ENCODE measurements at regions not wholly inside any gene's neighbourhood (a gene's known extent, or its start where the extent isn't known, plus 50 kb on each side); places are given as distances from the start of the nearest gene placed in this dataset.

GRCh38 chr4:12439633-12440305 lies 1011.1 kb upstream of the HS3ST1 start:
- ChIA-PET CTCF (no interaction called here), POLR2A (no interaction called here), RAD21 (ENCODE audit: low non-redundant PET in 1 of 2, low total read pairs in 2 of 2, uncharacterized antibody in 2 of 2, unreplicated experiment in 2 of 2) (no interaction called here)
- Histone ChIP-seq H3K4me3 (replicated peaks in 1 of 2; ENCODE audit: low read depth in 1 of 2, low read length in 2 of 2) (no peak overlapping the region), H3K4me2 (ENCODE audit: low read length) (no peak overlapping the region), H3K9ac (ENCODE audit: low read length) (no peak overlapping the region), H3K27ac (ENCODE audit: low read depth, low read length) (no peak overlapping the region), H3K79me2 (ENCODE audit: insufficient read depth, low read length) (no peaks in the 10 kb centered on the region), H3K36me3 (ENCODE audit: control insufficient read depth in 1 of 2, insufficient read depth in 2 of 2, low read length in 2 of 2) (no peaks in the 10 kb centered on the region), H3K9me3 (ENCODE audit: control insufficient read depth in 1 of 2, insufficient read depth in 1 of 2, low read depth in 1 of 2, low read length in 2 of 2) (no peaks in the 10 kb centered on the region), H3K9me2 (ENCODE audit: insufficient read depth) (no peaks in the 10 kb centered on the region), H4K20me1 (ENCODE audit: insufficient read depth) (no peaks in the 10 kb centered on the region), H3K27me3 (ENCODE audit: insufficient read depth, low read length) (no peaks in the 10 kb centered on the region), H2AFZ (ENCODE audit: low read depth, low read length, poor library complexity, severe bottlenecking) (no peak overlapping the region), H3K4me1 (ENCODE audit: control insufficient read depth in 1 of 2, insufficient read depth in 2 of 2, low read length in 2 of 2) (no peaks in the 10 kb centered on the region)
- DNase-seq (ENCODE audit: low read depth, low spot score) (no peak), ATAC-seq (no peak)
- no TSS peak for BruUV-seq (replicated peaks)
- intact Hi-C loops (cut with micrococcal nuclease), result no loop called here
- TF ChIP-seq REST (IDR thresholded peaks at IDR 0.05; ENCODE audit: low read depth), result no peak
- TF ChIP-seq RAD21 (IDR thresholded peaks at IDR 0.05; ENCODE audit: low read depth), result no peak
- TF ChIP-seq TCF7L2 (IDR thresholded peaks at IDR 0.05; ENCODE audit: borderline replicate concordance, extremely low read depth, insufficient read depth, insufficient read length), result no peak
- no peak for TF ChIP-seq MAX (IDR thresholded peaks at IDR 0.05)
- TF ChIP-seq EZH2 (IDR thresholded peaks at IDR 0.05), result no peak
- TF ChIP-seq ZNF274 (IDR thresholded peaks at IDR 0.05; ENCODE audit: low read depth, low read length), result no peak
- TF ChIP-seq EGR1 (IDR thresholded peaks at IDR 0.05; ENCODE audit: low read depth), result no peak
- no peak for TF ChIP-seq JUND (IDR thresholded peaks at IDR 0.05)
- no peak for TF ChIP-seq SRF (IDR thresholded peaks at IDR 0.05; ENCODE audit: low read depth)
- no peak for TF ChIP-seq SP1 (IDR thresholded peaks at IDR 0.05; ENCODE audit: low read depth)
- no peak for TF ChIP-seq ATF3 (IDR thresholded peaks at IDR 0.05)
- no peak for TF ChIP-seq ZBTB33 (IDR thresholded peaks at IDR 0.05; ENCODE audit: extremely low read depth, insufficient replicate concordance, low read length)
- no peak for TF ChIP-seq CBX3 (IDR thresholded peaks at IDR 0.05; ENCODE audit: low read depth)
- TF ChIP-seq FOSL1 (IDR thresholded peaks at IDR 0.05; ENCODE audit: low read depth), result no peak
- TF ChIP-seq POLR2A (IDR thresholded peaks at IDR 0.05; ENCODE audit: borderline replicate concordance, extremely low read depth, insufficient read depth, insufficient read length), result no peak
- TF ChIP-seq CTCF (IDR thresholded peaks at IDR 0.05 in 2 of 3, conservative IDR thresholded peaks at IDR 0.05 in 1 of 3; ENCODE audit: borderline replicate concordance in 1 of 3, insufficient read depth in 1 of 3, low read depth in 2 of 3, low read length in 2 of 3), result no peak
